Uterus (tissue), 3 donors: ENCODE measurements at regions not wholly inside any gene's neighbourhood (a gene's known extent, or its start where the extent isn't known, plus 50 kb on each side); places are given as distances from the start of the nearest gene placed in this dataset.

Experiments
- DNase-seq, 2 donors: peaks; one replicate each; pipeline ENCODE4 v3.0.0-alpha.2; 2019 to 2020
- H3K27ac ChIP-seq, 2 donors: fragments of 200-600 bp; sonication (generic); 1 replicate in 1 of 2; 2 replicates in 1 of 2; pipeline ENCODE4 v1.5.1; 2016 to 2018
- H3K27me3 ChIP-seq, 2 donors: fragments of 200-600 bp; sonication (generic); one replicate each; pipeline ENCODE4 v1.5.1; 2018 to 2019; ENCODE audit warnings: control low read depth in 1 of 2
- H3K36me3 ChIP-seq, 2 donors: fragments of 200-600 bp; sonication (generic); one replicate each; pipeline ENCODE4 v1.5.1; 2019; ENCODE audit warnings: control low read depth in 1 of 2
- H3K4me1 ChIP-seq, 2 donors: fragments of 200-600 bp; sonication (generic); one replicate each; pipeline ENCODE4 v1.5.1; 2018 to 2019; ENCODE audit warnings: control low read depth in 1 of 2
- H3K4me3 ChIP-seq, 2 donors: fragments of 200-600 bp; sonication (generic); 1 replicate in 1 of 2; 2 replicates in 1 of 2; pipeline ENCODE4 v1.5.1; 2018 to 2019; ENCODE audit warnings: mild to moderate bottlenecking in 1 of 2
- H3K9me3 ChIP-seq, 2 donors: fragments of 200-600 bp; sonication (generic); one replicate each; pipeline ENCODE4 v1.5.1; 2019; ENCODE audit warnings: control low read depth in 1 of 2
- POLR2A ChIP-seq, 2 donors: fragments of 450-650 bp; IDR thresholded peaks; one replicate each; pipeline ENCODE4 v1.6.1; 2016; ENCODE audit warnings: antibody characterized with exemption in 2 of 2, mild to moderate bottlenecking in 1 of 2, moderate library complexity in 1 of 2
- intact Hi-C: fragments of 100-400 bp; cut with DNase I; formaldehyde crosslinking; loops from one replicate; pipeline ENCODE4 v1.15.1; 2023; ENCODE audit warnings: low total_unique reads
- TF ChIP-seq, protein P1 (sequence below), 4 experiments: fragments of 200-600 bp in 2 of 4; fragments of 450-650 bp in 2 of 4; sonication (generic) in 2 of 4; IDR thresholded peaks; one replicate each; pipeline ENCODE4 v1.5.1; 2016 to 2019; ENCODE audit warnings: antibody characterized with exemption in 4 of 4, mild to moderate bottlenecking in 2 of 4, moderate library complexity in 1 of 4
- donor health status: DM: yes; HTN: yes; CAD: no.

DNA sequence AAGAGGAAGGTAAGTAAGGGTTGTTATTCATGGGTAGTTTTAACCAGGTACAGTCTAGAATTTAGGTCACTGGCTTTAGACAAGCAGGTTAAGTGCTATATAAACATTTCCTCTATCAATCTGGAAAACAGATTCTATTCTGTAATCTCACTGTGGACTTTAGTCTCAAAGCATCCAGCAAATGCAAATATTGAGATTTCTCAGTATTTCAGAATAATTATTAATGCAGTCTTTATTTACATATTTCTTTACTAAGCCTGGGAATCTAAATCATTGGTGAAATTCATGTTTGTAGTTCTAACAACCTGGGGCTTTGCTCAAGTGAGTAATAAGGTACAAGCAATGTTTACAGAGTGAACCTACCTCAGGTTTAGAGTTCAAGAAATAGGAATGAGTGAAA, 61.9 kb downstream of the SLC41A2 start:
- Histone ChIP-seq H3K4me1 (no peaks in the 10 kb centered on the region), H3K27ac (no peak overlapping the region), H3K4me3 (no peak overlapping the region), H3K27me3 (no peaks in the 10 kb centered on the region), H3K36me3 (no peaks in the 10 kb centered on the region), H3K9me3 (no peaks in the 10 kb centered on the region)
- TF ChIP-seq POLR2A (IDR thresholded peaks at IDR 0.05), result no peak
- TF ChIP-seq, protein P1, sequence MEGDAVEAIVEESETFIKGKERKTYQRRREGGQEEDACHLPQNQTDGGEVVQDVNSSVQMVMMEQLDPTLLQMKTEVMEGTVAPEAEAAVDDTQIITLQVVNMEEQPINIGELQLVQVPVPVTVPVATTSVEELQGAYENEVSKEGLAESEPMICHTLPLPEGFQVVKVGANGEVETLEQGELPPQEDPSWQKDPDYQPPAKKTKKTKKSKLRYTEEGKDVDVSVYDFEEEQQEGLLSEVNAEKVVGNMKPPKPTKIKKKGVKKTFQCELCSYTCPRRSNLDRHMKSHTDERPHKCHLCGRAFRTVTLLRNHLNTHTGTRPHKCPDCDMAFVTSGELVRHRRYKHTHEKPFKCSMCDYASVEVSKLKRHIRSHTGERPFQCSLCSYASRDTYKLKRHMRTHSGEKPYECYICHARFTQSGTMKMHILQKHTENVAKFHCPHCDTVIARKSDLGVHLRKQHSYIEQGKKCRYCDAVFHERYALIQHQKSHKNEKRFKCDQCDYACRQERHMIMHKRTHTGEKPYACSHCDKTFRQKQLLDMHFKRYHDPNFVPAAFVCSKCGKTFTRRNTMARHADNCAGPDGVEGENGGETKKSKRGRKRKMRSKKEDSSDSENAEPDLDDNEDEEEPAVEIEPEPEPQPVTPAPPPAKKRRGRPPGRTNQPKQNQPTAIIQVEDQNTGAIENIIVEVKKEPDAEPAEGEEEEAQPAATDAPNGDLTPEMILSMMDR (IDR thresholded peaks at IDR 0.05), result no peak
- intact Hi-C loops, result no loop called here
- DNase-seq, result no peak

DNA sequence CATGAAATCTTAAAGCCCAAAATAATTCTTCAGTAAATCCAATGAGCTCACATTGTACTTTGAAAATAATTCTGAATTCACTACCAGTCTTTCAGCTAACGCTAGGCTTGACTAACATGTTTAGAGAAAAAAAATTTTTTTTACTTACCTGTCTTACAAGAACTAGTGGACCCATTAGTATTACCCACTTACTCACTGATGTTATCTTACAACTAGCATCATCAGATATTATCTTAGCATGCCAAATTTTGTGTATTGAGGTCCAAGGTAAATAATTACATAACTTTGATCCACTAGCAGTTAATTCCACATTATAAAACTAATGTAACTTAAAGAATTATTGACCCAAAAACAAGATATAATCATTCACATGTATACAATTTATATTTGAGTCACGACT, 62.7 kb downstream of the SLC41A2 start:
- H3K4me3 ChIP-seq, result no peak overlapping the region
- H3K27ac ChIP-seq, result no peak overlapping the region
- no peak for TF ChIP-seq POLR2A (IDR thresholded peaks at IDR 0.05)
- TF ChIP-seq, protein P1 (IDR thresholded peaks at IDR 0.05), result no peak
- H3K27me3 ChIP-seq, result no peaks in the 10 kb centered on the region
- no peaks in the 10 kb centered on the region for H3K9me3 ChIP-seq
- H3K36me3 ChIP-seq, result no peaks in the 10 kb centered on the region
- H3K4me1 ChIP-seq, result no peaks in the 10 kb centered on the region
- no peak for DNase-seq
- intact Hi-C loops, result no loop called here

DNA sequence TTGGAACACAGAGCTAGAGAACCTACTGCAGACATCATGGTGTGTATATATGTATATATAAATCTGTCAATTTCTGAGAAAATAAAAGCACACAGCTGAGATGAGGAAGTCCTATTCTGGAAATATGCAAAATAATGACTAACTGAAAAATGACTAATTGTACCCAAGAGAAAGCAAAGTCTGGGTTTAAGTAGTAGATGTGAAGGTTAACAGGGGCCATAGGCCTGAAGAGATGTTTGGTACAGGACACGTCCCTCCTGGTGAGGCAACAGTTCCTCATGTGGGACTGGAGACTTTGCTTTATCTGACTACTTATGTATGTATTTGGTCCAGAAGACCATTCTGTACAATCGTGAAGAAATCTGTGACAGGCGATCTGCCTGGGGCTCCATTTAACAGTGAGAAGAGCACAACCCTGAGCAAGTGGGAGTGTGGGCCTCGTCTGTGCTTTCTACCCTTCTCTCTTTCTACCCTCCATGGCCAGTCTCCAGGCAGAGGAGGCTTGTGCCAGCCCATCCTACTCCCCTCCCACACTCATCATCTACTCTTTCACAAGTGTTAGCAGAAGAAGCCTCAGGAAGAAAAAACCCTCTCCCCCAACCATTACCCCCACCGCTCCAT, 67.5 kb downstream of the SLC41A2 start:
- Histone ChIP-seq H3K36me3 (no peaks in the 10 kb centered on the region), H3K9me3 (no peaks in the 10 kb centered on the region), H3K27ac (no peak overlapping the region), H3K4me3 (no peak overlapping the region), H3K4me1 (no peaks in the 10 kb centered on the region), H3K27me3 (no peaks in the 10 kb centered on the region)
- intact Hi-C loops, result no loop called here
- TF ChIP-seq, protein P1 (IDR thresholded peaks at IDR 0.05), result no peak
- TF ChIP-seq POLR2A (IDR thresholded peaks at IDR 0.05), result no peak
- DNase-seq, result no peak

DNA sequence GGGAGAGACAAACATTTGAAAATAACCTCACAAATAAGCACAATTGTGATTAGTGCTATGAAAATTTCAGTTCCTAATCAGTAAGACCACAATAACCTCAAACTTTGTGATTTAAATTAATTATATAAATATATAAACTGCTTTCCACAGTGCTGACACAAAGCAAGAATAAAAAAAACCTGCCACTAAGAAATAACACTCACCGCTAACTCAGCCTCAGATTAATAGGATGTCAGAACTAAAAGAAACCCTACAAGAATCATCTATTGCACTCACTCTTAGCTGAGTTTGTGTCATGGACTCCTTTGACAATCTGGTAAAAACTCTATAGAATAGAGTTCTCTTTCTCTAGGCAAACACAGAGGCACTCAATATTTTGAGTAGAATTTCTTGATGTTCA, 68.4 kb downstream of the SLC41A2 start:
- Histone ChIP-seq H3K4me3 (no peak overlapping the region), H3K27me3 (no peaks in the 10 kb centered on the region)
- intact Hi-C loops, result no loop called here

DNA sequence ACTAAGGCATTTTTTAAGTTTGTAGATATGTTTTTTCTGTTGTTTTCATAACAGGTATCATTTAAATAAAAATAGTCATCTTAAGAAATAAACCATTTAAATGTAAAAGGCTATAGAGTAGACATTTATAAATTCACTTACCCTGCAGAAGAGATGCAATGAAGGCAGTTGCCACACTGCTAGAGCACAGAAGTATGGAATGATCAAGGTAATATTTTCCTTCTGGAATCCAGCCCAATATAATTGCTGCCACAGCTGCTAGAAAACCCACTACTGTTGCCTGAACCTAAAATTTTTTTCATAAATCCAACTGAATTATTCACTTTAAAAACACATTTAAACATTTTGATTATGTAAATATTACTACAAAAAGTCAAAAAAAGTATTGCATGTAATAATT, 69.2 kb downstream of the SLC41A2 start:
- no peaks in the 10 kb centered on the region for H3K9me3 ChIP-seq
- H3K4me1 ChIP-seq, result no peaks in the 10 kb centered on the region
- DNase-seq, result no peak
- no peaks in the 10 kb centered on the region for H3K36me3 ChIP-seq
- H3K27me3 ChIP-seq, result no peaks in the 10 kb centered on the region
- intact Hi-C loops, result no loop called here
- no peak overlapping the region for H3K4me3 ChIP-seq
- no peak for TF ChIP-seq POLR2A (IDR thresholded peaks at IDR 0.05)
- TF ChIP-seq, protein P1 (IDR thresholded peaks at IDR 0.05), result no peak
- no peak overlapping the region for H3K27ac ChIP-seq

More for the DNA sequence above, 68.4 kb downstream of the SLC41A2 start:
- Histone ChIP-seq H3K9me3 (no peaks in the 10 kb centered on the region), H3K27ac (no peak overlapping the region), H3K36me3 (no peaks in the 10 kb centered on the region), H3K4me1 (no peaks in the 10 kb centered on the region)
- DNase-seq, result no peak
- TF ChIP-seq, protein P1 (IDR thresholded peaks at IDR 0.05), result no peak
- TF ChIP-seq POLR2A (IDR thresholded peaks at IDR 0.05), result no peak
